B cell (primary cell): ENCODE measurements at regions not wholly inside any gene's neighbourhood (a gene's known extent, or its start where the extent isn't known, plus 50 kb on each side); places are given as distances from the start of the nearest gene placed in this dataset.

Experiments used
- CTCF ChIP-seq: fragments of 200-600 bp; IDR thresholded peaks from one replicate; pipeline ENCODE4 v1.8.0; 2022; ENCODE audit warnings: antibody characterized with exemption, mild to moderate bottlenecking
- EZH2 ChIP-seq: IDR thresholded peaks from 2 replicates; pipeline ENCODE4 v1.6.1; 2012; ENCODE audit warnings: borderline replicate concordance, low read depth, mild to moderate bottlenecking, moderate library complexity, low read length; ENCODE audit not compliant: insufficient read depth, poor library complexity, severe bottlenecking

GRCh38 chr17:72183194-72183685 lies 62.4 kb downstream of the SOX9 start:
- no peak for TF ChIP-seq CTCF
- TF ChIP-seq EZH2: no peak
